Glomerular visceral epithelial cell (primary cell): ENCODE measurements at regions not wholly inside any gene's neighbourhood (a gene's known extent, or its start where the extent isn't known, plus 50 kb on each side); places are given as distances from the start of the nearest gene placed in this dataset.
A peak's percentile ranks its signal among the peaks of the same experiment; 100 is the strongest.
"Not testable (repeated sequence)": the region's sequence is repeated elsewhere in the genome, so short reads cannot be mapped to it uniquely, and the experiment has no call there.

Experiments
- DNase-seq: peaks from one replicate; pipeline ENCODE4 v3.0.0-alpha.2; 2016; ENCODE audit errors: extremely low spot score

DNA sequence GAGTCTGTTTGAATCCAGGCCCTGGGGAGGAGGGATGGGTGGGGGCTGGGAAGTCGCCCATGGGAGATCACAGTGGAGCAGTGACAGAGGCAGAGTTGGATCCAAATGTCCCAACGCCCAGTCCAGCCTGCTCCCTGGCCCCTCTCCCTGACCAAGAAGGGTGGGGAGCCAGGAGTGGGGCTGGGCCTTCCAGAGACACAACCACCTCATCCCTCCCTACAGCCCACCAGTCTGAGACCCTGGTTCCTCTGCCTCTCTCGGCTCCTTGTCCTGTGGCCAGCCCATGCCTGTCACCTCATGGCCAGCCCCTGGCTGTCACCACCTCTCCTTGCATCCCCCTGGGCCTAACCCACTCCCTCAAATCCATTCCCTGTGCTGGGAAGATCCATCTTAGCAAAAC is 71.2 kb upstream of the PRR5 start:
- no peak for DNase-seq

DNA sequence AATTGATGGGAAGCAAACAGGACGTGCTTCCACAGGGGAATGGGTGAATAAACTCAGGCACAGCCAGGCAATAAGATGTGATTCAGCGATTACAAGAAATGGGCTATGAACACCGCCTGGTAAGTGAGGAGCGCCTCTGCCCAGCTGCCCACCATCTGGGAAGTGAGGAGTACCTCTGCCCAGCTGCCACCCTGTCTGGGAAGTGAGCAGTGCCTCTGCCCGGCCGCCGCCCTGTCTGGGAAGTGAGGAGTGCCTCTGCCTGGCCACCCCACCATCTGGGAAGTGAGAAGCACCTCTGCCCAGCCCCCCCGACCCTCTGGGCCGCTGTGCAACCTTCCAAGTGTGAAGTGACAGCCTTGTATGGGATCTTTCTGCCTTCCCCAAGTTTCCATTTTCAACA is 73.2 kb upstream of the PRR5 start:
- DNase-seq, result no peak

DNA sequence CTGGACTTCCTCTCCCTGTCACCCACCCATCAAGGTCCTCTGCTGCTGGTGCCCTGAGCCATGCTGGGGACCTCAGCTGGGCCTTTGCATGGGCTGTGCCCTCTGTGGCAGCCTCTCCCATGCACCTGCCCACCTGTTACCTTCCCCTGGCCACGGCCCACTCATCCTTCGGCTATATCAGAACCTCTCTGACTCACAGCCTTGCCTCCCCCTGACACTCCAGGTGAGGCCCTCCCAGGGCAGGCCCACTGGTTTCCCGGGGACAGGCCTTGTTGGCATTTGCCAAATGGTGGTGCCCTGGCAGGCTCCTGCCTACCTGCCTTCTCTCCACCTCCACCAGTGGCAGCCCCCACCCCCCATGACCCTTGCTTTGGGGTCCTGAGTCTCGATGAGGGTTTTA is 73.7 kb upstream of the PRR5 start:
- no peak for DNase-seq

DNA sequence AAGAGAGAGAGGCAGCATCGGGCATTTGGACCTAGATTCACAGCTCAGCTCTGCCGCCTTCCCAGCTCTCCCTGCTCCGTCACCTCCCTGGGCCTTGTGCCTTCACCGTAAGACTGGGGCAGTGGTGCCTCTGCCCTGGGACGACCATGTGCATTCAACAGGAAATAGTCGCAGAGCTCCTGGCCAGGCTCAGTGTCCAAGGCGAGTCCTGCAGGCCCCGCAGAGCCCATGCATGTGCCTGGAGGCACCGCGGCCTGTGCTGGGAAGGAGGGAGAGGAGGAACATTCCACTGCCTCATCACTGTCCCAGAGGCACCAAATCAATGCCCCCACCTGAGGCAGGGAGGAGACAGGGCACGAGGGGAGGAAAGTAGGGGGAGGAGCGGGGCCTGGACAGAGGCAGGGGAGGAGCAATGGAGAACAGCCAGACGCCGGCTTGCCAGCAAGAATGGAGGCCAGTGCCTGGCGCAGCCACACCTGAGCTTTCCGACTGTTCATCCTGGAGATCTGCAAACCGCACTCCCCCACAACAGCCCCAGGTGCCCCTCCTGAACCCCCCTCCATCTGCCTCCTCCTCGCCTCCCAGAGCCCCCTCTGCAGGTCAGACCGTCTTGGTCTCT is 74.4 kb upstream of the PRR5 start:
- no peak for DNase-seq

DNA sequence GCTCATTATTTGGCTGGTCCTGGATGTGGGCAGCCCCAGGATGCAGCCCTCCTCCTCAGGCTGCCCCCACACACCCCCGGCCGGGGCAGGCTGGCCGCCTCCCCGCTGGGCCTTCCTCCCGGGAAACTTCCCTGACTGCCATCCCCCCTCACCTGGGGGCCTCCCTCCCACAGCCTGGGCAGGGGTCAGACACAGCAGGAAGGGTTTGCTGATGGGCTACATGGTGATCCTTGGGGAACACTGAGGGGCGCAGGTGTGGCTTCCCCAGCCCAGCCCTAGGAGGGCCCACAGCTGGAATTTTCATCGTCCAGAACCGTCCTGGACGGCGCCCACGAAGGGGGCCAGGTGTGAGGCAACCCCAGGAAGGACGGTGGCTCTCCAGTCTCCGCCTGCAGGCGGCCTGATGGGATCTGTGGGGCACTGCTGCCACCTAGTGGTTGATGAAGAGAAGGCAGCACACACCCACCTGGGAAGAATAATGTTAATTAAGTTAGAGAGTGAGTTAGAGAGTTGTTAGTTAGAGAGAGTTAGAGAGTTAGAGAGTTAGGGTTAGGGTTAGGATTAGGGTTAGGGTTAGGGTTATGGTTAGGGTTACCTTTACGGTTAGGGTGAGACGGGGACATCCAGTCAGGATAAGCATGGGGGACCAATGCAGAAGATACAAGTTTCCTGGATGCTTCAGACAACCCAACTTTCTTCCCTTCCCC is 75.9 kb upstream of the PRR5 start:
- peak; percentile 59 for DNase-seq

DNA sequence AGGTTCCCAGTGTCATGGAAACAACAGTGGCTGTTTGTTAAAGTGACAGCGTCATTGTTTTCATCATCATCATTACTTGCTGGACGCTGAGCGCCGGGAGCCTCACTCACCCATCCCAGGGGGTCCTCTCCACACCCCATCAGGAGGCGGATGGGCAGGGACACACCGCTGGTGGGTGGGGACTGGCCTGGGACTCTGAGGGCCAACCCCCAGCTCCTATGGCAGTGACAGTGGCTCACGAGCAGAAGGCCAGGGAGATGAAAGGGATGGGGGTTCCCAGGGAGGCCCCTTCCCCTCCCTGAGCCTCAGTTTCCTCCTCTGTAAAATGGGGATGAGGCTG is 76.6 kb upstream of the PRR5 start:
- DNase-seq, result no peak

DNA sequence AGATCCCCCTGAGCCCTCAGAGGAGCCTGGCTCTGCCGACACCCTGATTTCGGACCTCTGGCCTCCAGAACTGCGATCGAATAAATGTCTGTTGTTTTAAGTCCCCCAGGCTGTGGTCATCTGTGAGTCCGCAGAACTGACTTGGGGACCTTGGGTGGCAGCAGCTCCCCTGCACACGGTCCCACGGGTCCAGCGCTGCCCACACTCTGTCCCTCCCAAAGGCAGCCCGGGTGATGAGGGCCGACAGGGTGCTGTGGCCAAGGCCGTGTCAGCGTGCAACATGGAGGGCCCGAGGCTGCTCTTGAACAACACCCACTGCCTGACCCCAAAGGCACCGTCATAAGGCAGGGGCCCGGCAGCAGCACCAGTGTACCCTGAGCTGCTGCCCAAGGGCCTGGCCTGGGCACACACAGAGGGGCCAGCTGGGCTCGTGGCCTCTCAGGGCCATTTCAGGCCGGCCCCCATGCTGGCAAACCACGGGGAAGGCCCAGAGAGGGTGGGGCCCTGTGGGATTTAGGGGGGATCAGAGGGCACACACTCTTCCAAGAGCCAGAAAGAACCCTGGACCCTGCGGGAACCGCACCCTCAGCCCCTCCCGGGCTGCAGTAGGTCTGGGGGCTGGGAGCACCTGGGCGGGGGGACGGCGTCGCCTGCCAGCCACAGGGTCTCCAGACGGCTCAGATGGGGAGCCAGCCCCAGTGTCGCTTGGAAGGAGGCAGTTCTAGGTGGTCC is 77.1 kb upstream of the PRR5 start:
- no peak for DNase-seq

DNA sequence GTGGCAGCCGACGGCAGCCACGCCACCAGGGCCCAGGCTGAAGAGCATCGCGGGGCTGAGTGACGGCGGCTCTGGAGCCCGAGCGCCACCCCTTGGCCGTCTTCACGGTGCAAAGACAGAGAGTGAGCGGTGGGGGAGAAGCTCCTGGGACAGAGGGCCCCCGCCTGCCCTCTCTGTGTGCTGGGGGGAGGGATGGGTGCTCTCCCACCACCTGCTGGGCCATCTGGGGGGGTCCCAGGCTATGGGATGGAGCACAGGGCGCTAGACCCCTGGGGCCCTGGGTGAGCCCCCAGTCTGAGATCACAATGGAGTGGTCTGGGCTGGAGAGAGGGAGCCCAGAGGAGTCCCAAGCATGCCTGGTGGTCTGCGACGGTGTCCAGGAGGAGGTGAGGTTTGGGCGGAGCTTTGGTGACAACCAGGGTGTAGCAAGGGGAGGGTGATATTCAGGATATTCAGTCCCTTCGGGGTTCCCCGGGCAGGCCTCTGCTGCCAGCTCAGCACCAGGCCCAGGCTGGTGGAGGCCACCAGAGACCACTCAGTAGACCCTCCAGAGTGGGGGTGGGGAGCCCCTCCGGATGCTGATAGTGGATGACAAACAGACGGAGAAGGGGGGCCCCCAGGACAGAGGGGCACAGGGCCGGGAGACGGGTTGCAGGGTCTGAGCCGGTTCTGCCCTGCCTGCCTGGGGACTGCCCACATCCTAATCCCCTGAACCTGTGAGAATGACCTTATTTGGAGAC is 78.1 kb upstream of the PRR5 start:
- peak; percentile 23 for DNase-seq

DNA sequence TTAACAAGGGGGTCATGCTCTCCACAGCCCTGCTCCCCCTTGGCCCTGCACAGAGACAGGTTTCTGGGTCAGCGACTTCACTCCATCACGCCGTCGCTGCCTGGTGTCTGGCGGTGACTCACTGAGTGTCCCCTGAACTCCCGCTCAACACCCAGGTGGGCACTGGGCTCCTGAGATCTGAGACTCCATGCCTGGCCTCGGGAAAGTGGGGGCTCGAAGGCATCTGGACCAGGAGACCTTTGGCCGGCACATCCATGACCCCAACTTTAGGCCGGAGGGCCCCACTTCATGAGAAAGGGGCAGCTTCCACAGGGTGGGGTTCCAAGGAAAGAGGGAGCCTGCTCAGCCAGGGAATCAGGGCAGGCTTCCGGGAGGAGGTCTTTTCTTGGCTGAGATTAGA is 79.3 kb upstream of the PRR5 start:
- no peak for DNase-seq

DNA sequence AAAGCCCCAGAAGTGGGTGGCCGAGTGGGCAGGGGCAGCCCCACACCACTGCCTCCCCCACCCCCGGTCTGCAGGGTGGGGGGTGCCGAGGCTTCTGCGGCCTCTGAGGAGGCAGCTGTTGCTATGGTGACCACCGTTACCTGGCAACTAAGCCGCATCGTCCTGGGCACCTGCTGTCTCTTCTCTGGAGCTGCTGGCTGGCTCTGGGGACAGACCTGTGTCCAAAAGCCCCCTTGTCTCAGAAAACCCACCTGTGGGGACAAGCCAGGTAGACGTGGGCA is 79.9 kb upstream of the PRR5 start:
- DNase-seq, result no peak

DNA sequence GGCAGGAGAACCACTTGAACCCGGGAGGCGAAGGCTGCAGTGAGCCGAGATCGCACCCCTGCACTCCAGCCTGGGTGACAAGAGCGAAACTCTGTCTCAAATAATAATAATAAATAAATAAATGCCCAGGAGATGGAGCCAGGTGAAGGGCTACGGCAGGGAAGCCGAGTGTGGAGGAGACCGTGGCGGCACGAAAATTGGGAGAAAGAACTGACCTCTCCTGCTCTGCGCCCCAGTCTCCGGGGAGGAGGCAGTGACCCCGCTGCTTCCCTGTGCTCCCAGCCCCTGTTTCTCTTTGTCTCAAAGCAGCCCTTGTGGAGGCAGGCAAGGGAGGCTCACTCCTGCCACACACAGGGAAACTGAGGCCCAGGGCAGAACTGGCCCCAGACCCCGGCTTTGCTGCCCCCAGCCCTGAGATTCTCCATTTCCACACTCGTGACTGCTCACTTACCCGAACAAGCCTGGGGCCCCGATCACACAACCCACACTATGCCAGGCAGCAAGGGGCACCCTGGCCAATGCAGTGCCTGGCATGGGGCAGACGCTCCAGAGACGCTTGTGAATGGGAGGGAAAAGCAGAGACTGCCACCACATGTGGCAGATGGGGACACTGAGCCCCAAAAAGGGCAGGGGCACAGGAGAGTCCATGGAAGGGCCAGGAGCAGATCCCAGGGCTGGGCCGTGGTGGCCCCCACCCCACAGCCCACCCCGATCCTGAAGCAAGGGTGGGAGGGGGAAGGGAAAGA is 80.4 kb upstream of the PRR5 start:
- DNase-seq, result no peak

DNA sequence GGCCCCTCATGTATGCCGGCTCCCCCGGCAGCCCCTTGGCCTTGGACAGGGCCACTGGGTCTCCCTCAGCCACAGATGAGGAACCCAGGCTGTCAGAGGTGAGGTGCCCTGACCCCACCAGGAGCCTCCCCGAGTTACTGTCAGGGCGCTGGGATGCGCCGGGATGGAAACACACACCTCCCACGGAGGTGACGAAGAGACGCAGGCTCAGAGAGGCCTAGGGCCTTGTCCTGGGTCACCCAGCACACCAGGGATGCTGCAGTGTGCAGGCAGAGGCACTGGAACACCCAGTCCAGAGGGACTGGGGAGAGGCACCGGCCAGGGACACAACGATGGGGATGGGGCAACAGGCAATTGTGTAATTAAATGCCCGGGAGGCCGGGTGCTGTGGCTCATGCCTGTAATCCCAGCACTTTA is 81.2 kb upstream of the PRR5 start:
- DNase-seq, result no peak

DNA sequence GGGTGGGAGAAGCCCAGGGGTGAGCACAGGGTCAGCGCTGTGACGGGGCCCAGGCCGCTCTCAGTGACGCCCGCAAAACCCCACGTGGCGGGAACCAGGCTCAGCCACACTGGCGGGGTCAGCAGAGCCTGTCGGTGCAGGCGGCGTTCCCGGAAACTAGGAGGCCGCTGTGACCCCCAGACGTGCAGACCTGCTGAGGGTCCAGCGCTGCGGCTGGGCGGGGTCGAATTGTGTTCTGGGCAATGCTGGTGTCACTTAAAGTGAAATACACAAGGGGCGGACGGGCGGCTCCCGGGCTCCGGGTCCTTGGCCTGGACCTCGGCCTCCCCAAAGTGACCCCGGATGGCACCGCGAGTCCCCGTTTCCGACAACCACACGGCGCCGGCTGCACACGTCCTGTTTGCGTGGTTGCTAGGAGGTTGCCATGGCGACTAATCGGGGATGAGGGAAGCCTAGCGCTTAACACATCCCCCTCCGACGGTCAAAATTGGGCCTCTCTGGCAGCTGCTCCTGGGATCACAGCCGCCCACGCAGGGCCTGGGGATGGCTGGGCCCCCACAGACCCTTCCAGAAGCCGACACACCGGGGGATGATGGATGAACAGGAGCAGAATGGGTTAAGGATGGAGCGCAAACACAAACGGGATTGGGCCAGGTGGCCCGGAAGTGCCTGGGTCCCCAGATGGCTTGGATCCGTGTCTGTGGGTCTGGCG is 81.7 kb upstream of the PRR5 start:
- peak; percentile 34 for DNase-seq

DNA sequence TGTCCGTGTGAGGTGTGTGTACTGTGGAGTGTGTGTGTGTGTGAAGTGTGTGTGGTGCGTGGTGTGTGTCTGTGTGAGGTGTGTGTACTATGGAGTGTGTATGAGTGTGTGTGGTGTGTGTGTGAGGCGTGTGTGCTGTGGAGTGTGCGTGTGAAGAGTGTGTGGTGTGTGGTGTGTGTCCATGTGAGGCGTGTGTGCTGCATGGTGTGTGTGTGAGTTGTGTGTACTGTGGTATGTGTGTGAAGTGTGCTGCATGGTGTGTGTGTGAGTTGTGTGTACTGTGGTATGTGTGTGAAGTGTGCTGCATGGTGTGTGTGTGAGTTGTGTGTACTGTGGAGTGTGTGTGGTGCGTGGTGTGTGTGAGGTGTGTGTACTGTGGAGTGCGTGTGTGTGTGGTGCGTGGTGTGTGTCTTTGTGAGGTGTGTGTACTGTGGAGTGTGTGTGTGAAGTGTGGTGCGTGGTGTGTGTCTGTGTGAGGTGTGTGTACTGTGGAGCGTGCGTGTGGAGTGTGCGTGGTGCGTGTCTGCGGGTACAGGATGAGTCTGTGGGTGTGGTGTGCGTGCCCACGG is 82.4 kb upstream of the PRR5 start:
- DNase-seq, result not testable (repeated sequence)

DNA sequence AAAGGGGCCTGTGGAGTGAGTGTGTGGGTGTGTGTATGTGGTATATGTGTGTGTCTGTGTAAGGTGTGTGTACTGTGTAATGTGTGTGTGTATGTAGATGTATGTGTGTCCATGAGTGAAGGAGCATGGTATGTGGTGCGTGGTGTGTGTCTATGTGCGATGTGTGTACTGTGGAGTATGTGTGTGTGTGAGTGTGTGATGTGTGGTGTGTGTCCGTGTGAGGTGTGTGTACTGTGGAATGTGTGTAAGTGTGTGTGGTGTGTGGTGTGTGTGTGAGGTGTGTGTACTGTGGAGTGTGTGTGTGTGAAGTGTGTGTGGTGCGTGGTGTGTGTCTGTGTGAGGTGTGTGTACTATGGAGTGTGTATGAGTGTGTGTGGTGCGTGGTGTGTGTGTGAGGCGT is 83.1 kb upstream of the PRR5 start:
- not testable (repeated sequence) for DNase-seq

DNA sequence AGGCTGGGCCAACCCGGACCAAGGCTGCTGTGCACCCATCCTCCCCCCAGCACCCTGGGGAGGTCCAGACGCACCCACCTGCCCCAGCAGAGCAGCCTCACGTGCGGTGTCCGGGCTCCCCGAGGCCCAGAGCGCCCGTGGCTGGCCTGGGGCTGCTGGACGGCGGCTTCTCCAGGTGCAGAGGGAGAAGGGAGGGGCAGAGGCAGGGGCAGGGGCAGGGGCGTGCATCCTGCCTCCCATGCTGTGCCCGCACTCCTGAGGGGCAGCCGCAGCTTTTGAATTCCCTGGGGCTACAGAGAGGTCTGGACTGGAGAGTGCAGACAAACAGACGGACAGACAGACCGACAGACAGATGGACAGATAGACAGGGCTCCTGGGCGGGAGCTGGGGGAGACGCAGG is 83.6 kb upstream of the PRR5 start:
- no peak for DNase-seq

DNA sequence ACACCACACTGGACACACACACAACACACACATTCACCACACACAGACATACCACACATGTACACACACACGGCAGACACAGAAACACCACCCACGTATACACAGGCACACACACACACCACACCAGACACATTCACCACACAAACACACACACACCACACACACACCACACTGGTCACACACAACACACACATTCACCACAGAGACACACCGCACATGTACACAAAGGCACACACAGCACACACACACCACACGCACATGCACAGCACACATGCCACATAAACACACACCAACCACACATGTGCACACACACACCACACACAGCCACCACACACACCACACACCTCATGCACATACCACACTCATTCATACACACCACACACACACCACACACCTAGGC is 84.2 kb upstream of the PRR5 start:
- DNase-seq, result no peak

DNA sequence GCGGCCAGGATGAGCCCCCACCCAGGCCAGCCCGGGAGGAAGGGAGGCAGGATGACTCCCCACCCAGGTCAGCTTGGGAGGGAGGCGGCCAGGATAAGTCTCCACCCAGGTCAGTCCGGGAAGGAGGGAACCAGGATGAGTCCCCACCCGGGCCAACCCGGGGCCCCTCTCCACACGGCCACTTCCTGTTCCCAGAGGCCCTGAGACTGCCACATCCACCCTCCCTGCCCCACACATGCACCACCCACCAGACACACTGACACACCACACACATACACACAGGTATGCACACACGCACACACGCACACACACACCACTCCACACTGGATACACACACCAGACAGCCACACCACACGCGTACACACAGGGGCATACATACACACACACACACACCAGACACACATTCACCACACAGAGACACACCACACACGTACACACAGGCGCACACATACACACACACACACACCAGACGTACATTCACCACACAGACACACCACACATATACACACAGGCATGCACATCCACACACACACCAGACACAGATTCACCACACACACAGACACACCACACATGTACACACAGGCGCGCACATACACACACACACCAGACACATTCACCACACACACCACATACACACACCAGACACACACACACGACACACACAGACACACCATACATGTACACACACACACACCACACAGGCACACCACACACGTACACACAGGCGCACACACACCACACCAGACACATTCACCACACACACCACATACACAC is 84.9 kb upstream of the PRR5 start:
- DNase-seq, result no peak

DNA sequence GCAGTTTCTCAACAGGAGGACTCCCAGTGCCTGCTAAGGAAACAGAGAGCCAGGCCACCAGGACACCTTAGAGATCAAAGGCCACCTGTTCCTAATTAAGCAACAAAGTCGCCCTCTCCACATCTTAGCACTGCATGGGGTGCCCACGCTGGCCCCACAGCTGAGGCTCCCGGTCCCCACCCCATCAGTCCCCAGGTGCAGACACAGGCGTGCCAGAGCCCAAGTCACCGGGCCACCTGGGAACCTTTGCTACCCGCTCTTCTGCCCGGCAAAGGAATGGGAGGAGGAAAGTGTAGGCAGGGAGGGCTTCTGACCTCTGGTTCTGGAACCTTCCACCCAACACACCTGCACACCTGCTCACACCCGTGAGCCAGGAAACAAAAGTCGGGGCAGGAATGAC is 85.5 kb upstream of the PRR5 start:
- no peak for DNase-seq

DNA sequence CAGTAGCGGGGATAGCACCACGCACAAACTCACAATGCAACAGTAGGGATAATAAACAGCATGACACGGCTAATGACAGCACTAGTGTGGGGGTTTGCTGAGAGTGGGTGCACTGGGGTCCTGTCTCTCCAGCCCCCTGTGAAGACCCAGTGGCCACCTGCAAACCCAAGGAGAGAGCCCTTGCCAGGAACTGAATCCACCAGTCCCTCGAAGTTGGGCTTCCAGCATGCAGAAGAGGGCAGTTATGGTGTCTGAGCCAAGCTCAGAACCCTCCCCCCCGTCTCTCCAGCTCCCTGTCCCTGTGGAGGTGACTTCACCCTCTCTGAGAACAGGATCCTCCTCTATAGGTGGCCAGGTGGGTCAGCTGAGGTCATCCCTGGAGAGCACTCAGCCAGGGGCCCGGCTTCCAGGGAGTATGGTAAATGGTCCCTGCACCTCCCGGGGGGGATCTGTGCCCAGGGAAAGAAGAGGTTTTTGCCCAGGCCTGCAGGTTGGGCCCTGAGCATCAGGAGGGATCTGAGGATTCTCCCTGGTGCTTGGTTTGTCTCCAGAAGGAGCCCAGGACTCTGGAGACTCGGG is 86.3 kb upstream of the PRR5 start:
- no peak for DNase-seq
